ENCODE measurements at regions not wholly inside any gene's neighbourhood (a gene's known extent, or its start where the extent isn't known, plus 50 kb on each side); places are given as distances from the start of the nearest gene placed in this dataset.
"Not testable (repeated sequence)": the region's sequence is repeated elsewhere in the genome, so short reads cannot be mapped to it uniquely, and the experiment has no call there.

DNA sequence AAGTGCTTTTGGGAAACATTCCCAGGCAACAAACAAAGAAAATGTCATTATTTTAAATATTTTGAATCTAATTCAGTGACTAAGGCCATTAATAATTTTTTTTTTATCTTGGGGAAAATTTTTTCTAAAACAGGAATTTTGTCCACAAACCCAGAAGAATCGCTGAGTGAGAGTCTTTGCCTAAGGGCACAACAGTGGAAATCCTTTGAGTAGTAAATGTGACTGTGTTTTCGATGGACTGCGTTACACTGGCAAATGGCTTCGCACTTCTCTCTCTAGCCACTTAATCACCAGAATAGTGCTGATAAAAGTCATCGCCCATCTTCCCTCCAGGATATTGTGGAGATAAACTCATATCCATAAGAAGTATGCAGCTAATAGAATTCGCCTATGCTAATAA lies 430.3 kb upstream of the AKR1E2 start:
- no peak for DNase-seq (ENCODE audit: low read depth in 2 of 2)

DNA sequence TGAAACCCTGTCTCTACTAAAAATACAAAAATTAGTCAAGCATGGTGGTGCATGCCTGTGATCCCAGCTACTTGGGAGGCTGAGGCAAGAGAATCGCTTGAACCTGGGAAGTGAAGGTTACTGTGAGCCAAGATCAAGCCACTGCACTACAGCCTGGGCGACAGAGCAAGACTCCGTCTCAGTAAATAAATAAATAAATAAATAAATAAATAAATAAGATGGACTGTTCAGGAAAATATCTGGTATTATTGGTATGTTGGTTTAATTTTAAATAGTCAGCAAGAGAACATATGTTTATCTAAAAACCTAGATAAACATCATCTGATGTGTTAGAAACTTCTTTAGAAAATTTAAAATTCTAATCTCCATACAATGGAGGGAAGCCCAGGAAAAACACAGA lies 431.6 kb upstream of the AKR1E2 start:
- not testable (repeated sequence) for DNase-seq (ENCODE audit: low read depth in 2 of 2)

DNA sequence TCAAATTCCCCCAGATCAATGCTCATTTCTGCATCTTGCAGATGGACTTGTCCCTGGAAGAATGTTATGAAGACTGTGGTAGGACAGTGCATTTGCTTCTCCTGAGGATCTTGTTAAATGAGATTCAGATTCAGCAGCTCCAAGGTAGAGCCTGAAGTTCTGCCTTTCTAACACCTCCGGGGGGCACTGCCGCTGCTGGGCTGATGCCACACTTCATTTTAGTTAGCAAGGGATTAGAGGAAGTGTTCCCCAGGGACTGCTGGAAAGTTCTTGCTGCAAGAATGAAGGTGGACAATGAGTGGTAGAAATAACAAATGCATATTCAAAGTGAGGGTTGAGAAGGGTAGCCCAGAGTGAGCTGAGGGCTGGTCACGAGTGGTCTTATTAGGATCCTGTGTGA lies 434.3 kb upstream of the AKR1E2 start:
- no peak for DNase-seq (ENCODE audit: low read depth in 2 of 2)

DNA sequence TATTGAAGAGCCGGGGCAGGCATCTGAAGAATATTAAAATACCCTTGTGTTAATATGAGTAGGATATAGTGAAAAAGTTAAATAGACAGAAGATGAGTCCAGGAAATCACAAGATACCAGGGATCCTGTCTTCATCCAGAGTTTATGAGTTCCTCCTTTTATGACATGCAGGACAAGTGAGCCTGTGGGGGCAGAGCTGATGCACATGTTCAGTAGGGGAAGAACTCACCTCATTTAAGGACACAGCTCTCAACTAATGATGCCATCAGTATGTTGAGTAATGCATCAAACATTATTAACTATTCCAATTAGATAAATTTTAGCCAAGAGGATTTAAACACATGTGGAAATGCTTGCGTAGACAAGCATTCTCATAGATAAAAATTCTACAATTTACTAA lies 435.8 kb upstream of the AKR1E2 start:
- no peak for DNase-seq (ENCODE audit: low read depth in 2 of 2)

- no peak for DNase-seq (ENCODE audit: low read depth in 2 of 2)
Measured at GRCh38 chr10:4385231-4385870, 440.7 kb upstream of the AKR1E2 start.

GRCh38 chr10:4384245-4384644 lies 441.8 kb upstream of the AKR1E2 start:
- no peak for DNase-seq (ENCODE audit: low read depth in 2 of 2)

- no peak for DNase-seq (ENCODE audit: low read depth in 2 of 2)
Measured at GRCh38 chr10:4383651-4384098, 442.3 kb upstream of the AKR1E2 start.

- DNase-seq (ENCODE audit: low read depth in 2 of 2) = no peak
Measured at GRCh38 chr10:4382811-4383210, 443.2 kb upstream of the AKR1E2 start.

GRCh38 chr10:4373612-4374011 lies 452.4 kb upstream of the AKR1E2 start:
- no peak for DNase-seq (ENCODE audit: low read depth in 2 of 2)

DNA sequence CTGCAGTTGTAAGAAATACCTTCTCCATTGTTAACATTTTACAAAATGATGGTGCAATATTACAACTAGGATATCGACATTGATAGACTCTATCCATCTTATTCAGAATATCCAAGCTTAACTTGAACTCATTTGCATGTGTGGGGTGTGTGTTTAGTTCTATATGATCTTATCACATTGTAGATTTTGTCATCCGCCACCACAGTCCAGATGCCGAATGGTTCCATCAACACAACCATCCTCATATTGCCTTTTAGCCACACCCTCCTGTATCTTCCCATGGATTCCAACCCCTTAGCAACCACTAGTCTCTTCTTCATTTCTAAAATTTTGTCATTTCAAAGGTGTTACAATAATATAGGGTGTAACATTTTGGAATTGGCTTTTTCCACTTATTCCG lies 452.9 kb upstream of the AKR1E2 start:
- no peak for DNase-seq (ENCODE audit: low read depth in 2 of 2)

DNA sequence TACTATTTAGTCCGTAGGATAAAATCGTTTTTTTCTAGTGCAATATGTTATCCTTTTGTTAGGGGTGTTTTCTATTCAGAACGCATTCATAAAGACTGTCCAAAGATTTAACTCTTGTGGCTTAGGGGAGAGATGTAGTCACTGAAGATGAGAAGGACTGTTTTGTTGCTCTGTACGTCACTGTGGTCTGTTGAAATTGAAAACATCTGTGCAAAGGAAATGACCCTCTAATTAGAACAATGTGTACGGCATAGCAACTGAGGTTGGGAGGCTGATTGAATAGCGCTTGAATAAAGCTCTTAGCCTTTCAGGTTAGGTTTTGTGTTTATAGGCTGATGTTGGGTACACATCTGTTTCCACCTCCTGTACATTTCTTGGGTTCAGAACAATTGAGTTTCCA lies 453.4 kb upstream of the AKR1E2 start:
- no peak for DNase-seq (ENCODE audit: low read depth in 2 of 2)

- DNase-seq (ENCODE audit: low read depth in 2 of 2) = no peak
Measured at GRCh38 chr10:4371691-4372295, 454.2 kb upstream of the AKR1E2 start.

- DNase-seq (ENCODE audit: low read depth in 2 of 2) = no peak
Measured at GRCh38 chr10:4370376-4370775, 455.6 kb upstream of the AKR1E2 start.

DNA sequence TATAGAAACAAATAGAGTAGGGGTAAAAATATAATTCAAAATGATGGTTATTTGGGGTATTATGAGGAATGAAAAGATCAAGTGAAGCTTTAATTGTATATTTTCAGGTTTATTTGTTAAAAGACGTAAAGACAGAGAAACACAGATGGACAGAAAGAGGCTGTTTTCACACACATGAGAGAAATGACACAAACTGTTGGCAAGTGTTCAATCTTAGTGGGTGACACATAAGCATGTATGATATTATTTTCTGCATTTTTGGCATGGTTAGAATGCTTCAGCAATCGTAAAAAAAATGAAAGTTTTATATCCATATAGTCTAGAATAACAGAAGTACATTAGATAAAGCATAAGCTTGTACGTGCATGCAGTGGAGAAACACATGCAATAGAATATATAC lies 464.4 kb upstream of the AKR1E2 start:
- no peak for DNase-seq (ENCODE audit: low read depth in 2 of 2)

DNA sequence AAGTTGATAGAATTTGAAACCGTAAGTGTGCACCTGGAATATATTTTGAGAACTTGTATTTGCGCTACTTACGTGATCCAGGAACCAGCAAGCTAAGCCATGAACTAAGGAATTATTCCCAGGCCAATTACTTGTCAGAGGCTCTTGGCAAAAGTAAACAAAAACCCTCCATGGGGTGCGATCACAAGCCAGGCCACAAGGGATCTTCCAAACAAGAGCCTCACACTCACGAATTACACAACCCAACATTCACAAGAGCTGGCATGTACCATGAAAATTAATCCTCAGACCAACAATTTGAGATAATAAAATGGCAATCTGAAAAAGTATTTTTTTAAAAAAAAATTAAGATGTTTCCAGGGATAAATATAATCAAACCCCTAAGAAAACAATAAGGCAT lies 467.0 kb upstream of the AKR1E2 start:
- DNase-seq (ENCODE audit: low read depth in 2 of 2) = no peak

DNA sequence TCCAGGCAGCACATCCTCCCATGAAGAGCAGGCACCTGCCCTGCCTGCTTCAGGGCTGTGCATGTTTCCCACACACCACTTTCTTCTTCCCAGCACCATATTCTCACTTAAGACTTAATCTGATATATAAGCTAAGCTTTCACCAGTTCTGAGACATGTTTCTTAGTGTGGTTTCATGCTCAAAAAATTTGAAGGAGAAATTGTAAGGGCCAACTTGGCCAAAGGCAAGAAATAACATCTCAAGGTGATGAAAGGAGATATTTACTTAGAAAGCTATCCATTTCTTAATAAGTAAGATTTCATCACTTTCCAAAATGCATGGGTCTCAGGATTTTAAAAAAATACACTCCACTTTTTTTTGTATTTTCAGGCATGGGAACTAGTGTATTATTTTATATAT lies 468.1 kb upstream of the AKR1E2 start:
- DNase-seq (ENCODE audit: low read depth in 2 of 2) = no peak

DNA sequence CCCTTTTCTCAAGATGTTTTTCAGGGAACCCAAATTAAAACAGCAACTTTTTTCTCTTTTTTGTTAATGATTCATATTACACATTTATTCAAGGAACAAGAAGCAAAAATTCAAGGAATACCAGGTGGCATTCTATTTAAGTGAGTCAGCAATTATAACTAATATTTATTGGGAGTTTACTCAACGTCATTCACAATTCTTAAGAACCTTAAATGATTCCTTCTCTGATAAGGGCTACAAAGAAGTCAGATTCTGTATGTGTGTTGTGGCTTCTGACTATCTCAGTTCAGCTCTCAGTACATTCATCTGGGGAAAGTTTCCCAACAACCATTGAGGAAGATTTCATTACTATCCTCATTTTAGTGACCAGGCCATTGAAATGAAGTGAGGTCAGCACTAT lies 470.7 kb upstream of the AKR1E2 start:
- DNase-seq (ENCODE audit: low read depth in 2 of 2) = no peak

GRCh38 chr10:4354382-4354812 lies 471.6 kb upstream of the AKR1E2 start:
- DNase-seq (ENCODE audit: low read depth in 2 of 2) = no peak

DNA sequence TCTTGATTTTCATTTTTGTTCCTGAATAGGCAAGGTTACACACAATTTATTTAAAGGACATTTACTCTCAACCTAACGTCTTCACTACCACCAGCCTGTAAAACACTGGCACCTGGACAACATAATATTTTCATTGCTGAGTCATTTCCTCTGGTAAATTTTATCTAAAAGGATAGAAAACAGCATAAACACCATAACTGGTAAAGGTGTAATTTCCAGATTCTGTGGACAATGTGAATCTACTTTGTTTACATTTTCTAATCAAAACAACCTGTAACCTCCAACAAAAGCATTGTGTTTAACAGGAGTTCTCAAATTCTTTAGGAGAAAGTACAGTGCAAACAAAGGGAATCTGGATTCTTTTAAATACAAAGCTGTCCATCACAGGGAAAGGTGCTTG lies 472.0 kb upstream of the AKR1E2 start:
- no peak for DNase-seq (ENCODE audit: low read depth in 2 of 2)

DNA sequence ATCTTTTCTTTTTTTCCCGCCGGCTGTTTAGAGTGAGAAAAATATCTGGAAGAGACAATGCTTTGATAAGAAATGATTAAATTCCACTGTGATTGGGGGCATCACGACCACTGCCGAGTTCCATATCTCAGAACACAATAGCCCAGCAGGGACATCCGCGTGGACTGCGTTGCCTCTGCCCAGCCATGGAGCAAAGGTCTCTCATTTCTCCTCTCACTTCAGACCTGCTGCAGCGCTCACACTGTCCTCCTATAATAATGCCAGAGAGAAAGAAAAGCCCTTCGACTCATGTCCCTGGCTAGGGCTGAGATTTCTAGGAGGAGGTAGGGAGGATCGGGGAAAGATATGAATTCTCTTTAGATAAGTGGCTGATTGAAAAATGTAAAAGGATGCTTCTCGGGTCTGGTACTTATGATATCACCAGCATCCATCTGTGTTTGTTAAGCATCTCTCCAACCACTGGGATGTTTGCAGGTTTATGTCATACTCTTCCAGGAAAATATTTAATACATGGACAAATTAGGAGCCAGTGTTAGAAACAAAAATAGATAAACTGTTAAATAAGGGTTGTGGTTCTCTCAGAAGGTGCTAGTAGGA lies 472.9 kb upstream of the AKR1E2 start:
- DNase-seq (ENCODE audit: low read depth in 2 of 2) = no peak

DNA sequence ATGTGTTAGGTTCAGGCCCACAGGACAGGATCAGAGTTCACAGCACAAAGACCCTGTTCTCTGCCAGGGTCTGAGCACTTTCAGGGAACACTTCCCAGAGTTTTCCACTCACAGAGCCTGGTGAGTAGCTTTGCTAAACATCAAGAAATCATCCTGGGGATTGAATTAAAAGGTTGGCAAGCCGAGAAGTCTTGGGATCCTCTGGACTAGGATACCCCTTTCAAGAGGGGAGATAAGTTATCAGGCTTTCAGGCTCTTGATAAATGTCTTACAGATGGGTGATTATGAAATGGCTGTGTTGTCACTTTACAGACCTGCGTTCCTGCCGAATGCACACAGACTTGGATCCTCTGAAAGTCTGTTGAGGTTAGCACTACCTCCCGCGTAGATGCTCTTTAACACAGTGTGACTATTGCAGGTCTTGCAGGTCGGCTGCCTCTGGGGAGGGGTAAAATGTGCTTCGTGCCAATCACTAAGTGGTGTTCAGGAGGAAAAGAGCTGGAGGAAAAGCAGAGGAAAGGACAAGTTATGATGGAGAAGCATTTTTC lies 473.5 kb upstream of the AKR1E2 start:
- DNase-seq (ENCODE audit: low read depth in 2 of 2) = no peak

- DNase-seq (ENCODE audit: low read depth in 2 of 2) = no peak
Measured at GRCh38 chr10:4351723-4352413, 474.1 kb upstream of the AKR1E2 start.

GRCh38 chr10:4347397-4347796 lies 478.6 kb upstream of the AKR1E2 start:
- DNase-seq (ENCODE audit: low read depth in 2 of 2) = no peak

Data from activated CD8-positive, alpha-beta memory T cell treated with anti-CD3 and anti-CD28 coated beads for 4 hours (primary cell).